Stimulated activated effector memory CD8-positive, alpha-beta T cell treated with anti-CD3 and anti-CD28 coated beads, Interleukin-12 subunit alpha, Interleukin-12 subunit beta, amount 100 ng/mL, for 72 hours (primary cell): ENCODE measurements at regions not wholly inside any gene's neighbourhood (a gene's known extent, or its start where the extent isn't known, plus 50 kb on each side); places are given as distances from the start of the nearest gene placed in this dataset.
"Not testable (repeated sequence)": the region's sequence is repeated elsewhere in the genome, so short reads cannot be mapped to it uniquely, and the experiment has no call there.

ENCODE experiments used
- ATAC-seq: fragments of 150-1000 bp; cut with Tn5 transposase; 2 replicates; pipeline ENCODE4 v1.10.0; 2021
- DNase-seq, 2 donors: peaks; one replicate each; pipeline ENCODE4 v3.0.0; 2021 to 2022; ENCODE audit warnings: low spot score in 2 of 2
- H3K27ac Mint-ChIP-seq: one replicate; pipeline ENCODE4 v1.8.0; 2022; ENCODE audit warnings: mild to moderate bottlenecking, mixed read lengths
- H3K36me3 Mint-ChIP-seq: one replicate; pipeline ENCODE4 v1.8.0; 2022; ENCODE audit warnings: mild to moderate bottlenecking, mixed read lengths
- H3K4me1 Mint-ChIP-seq: one replicate; pipeline ENCODE4 v1.8.0; 2022; ENCODE audit warnings: mixed read lengths
- H3K4me3 Mint-ChIP-seq: one replicate; pipeline ENCODE4 v1.8.0; 2022; ENCODE audit warnings: mild to moderate bottlenecking, mixed read lengths
- H3K9me3 Mint-ChIP-seq: one replicate; pipeline ENCODE4 v1.8.0; 2022; ENCODE audit warnings: mixed read lengths

- H3K4me3 Mint-ChIP-seq, result no peak overlapping the region
- ATAC-seq (no peak), DNase-seq (no peak)
- H3K4me1 Mint-ChIP-seq, result peaks cover 3% of the 10 kb centered on the region
- no peaks in the 10 kb centered on the region for H3K36me3 Mint-ChIP-seq
- H3K27ac Mint-ChIP-seq, result no peak overlapping the region
- no peaks in the 10 kb centered on the region for H3K9me3 Mint-ChIP-seq
Observed at GRCh38 chr13:74570046-74570445, 435.8 kb upstream of the KLF12 start.

GRCh38 chr13:74569251-74569650 lies 435.0 kb upstream of the KLF12 start:
- H3K4me3 Mint-ChIP-seq, result no peak overlapping the region
- H3K4me1 Mint-ChIP-seq, result no peaks in the 10 kb centered on the region
- no peak overlapping the region for H3K27ac Mint-ChIP-seq
- ATAC-seq, result no peak
- DNase-seq, result no peak
- no peaks in the 10 kb centered on the region for H3K9me3 Mint-ChIP-seq
- H3K36me3 Mint-ChIP-seq, result no peaks in the 10 kb centered on the region

- DNase-seq (no peak), ATAC-seq (no peak)
- Mint-ChIP-seq H3K9me3 (no peaks in the 10 kb centered on the region), H3K36me3 (no peaks in the 10 kb centered on the region), H3K4me1 (no peaks in the 10 kb centered on the region), H3K27ac (no peak overlapping the region), H3K4me3 (no peak overlapping the region)
Observed at GRCh38 chr13:74567485-74567884, 433.3 kb upstream of the KLF12 start.

- Mint-ChIP-seq H3K36me3 (no peaks in the 10 kb centered on the region), H3K27ac (no peak overlapping the region), H3K4me1 (no peaks in the 10 kb centered on the region), H3K4me3 (no peak overlapping the region), H3K9me3 (no peaks in the 10 kb centered on the region)
- no peak for ATAC-seq
- DNase-seq, result no peak
Observed at GRCh38 chr13:74562381-74562780, 428.2 kb upstream of the KLF12 start.

- Mint-ChIP-seq H3K4me1 (no peaks in the 10 kb centered on the region), H3K9me3 (no peaks in the 10 kb centered on the region), H3K27ac (no peak overlapping the region), H3K4me3 (no peak overlapping the region), H3K36me3 (no peaks in the 10 kb centered on the region)
- no peak for ATAC-seq
- DNase-seq, result no peak
Observed at GRCh38 chr13:74561155-74561554, 427.0 kb upstream of the KLF12 start.

- Mint-ChIP-seq H3K4me3 (no peak overlapping the region), H3K27ac (no peak overlapping the region), H3K4me1 (no peaks in the 10 kb centered on the region), H3K9me3 (no peaks in the 10 kb centered on the region), H3K36me3 (no peaks in the 10 kb centered on the region)
- DNase-seq (no peak), ATAC-seq (no peak)
Observed at GRCh38 chr13:74560325-74560724, 426.1 kb upstream of the KLF12 start.

GRCh38 chr13:74557870-74558269 lies 423.7 kb upstream of the KLF12 start:
- no peak overlapping the region for H3K27ac Mint-ChIP-seq
- no peak for ATAC-seq
- no peak overlapping the region for H3K4me3 Mint-ChIP-seq

GRCh38 chr13:74555651-74556420 lies 421.6 kb upstream of the KLF12 start:
- H3K36me3 Mint-ChIP-seq, result no peaks in the 10 kb centered on the region
- ATAC-seq (no peak), DNase-seq (no peak)
- no peaks in the 10 kb centered on the region for H3K4me1 Mint-ChIP-seq
- no peak overlapping the region for H3K4me3 Mint-ChIP-seq
- H3K9me3 Mint-ChIP-seq, result no peaks in the 10 kb centered on the region
- no peak overlapping the region for H3K27ac Mint-ChIP-seq

More at GRCh38 chr13:74557870-74558269, 423.7 kb upstream of the KLF12 start:
- no peak for DNase-seq
- Mint-ChIP-seq H3K9me3 (no peaks in the 10 kb centered on the region), H3K36me3 (no peaks in the 10 kb centered on the region), H3K4me1 (no peaks in the 10 kb centered on the region)

- ATAC-seq (no peak), DNase-seq (no peak)
- no peak overlapping the region for H3K27ac Mint-ChIP-seq
- peaks cover 1% of the 10 kb centered on the region for H3K4me1 Mint-ChIP-seq
- H3K36me3 Mint-ChIP-seq, result no peaks in the 10 kb centered on the region
- H3K4me3 Mint-ChIP-seq, result no peak overlapping the region
- no peaks in the 10 kb centered on the region for H3K9me3 Mint-ChIP-seq
Observed at GRCh38 chr13:74555276-74555625, 421.0 kb upstream of the KLF12 start.

GRCh38 chr13:74554569-74555275 lies 420.5 kb upstream of the KLF12 start:
- Mint-ChIP-seq H3K36me3 (no peaks in the 10 kb centered on the region), H3K27ac (no peak overlapping the region), H3K9me3 (no peaks in the 10 kb centered on the region), H3K4me1 (peaks cover 6% of the 10 kb centered on the region), H3K4me3 (no peak overlapping the region)
- no peak for DNase-seq
- no peak for ATAC-seq

- H3K4me3 Mint-ChIP-seq, result no peak overlapping the region
- ATAC-seq, result peak; percentile 98
- no peaks in the 10 kb centered on the region for H3K36me3 Mint-ChIP-seq
- DNase-seq, result no peak
- no peaks in the 10 kb centered on the region for H3K9me3 Mint-ChIP-seq
- H3K4me1 Mint-ChIP-seq, result peaks cover 9% of the 10 kb centered on the region
- no peak overlapping the region for H3K27ac Mint-ChIP-seq
Observed at GRCh38 chr13:74550039-74550438, 415.8 kb upstream of the KLF12 start.

GRCh38 chr13:74536649-74537048 lies 402.4 kb upstream of the KLF12 start:
- not testable (repeated sequence) for H3K4me1 Mint-ChIP-seq, H3K4me3 Mint-ChIP-seq, ATAC-seq, DNase-seq, H3K27ac Mint-ChIP-seq, H3K9me3 Mint-ChIP-seq, H3K36me3 Mint-ChIP-seq

- no peak for ATAC-seq
- H3K4me3 Mint-ChIP-seq, result no peak overlapping the region
Observed at GRCh38 chr13:74533226-74533625, 399.0 kb upstream of the KLF12 start.

GRCh38 chr13:74530011-74530410 lies 395.8 kb upstream of the KLF12 start:
- no peak overlapping the region for H3K4me3 Mint-ChIP-seq
- DNase-seq (no peak), ATAC-seq (no peak)
- no peaks in the 10 kb centered on the region for H3K36me3 Mint-ChIP-seq
- H3K9me3 Mint-ChIP-seq, result no peaks in the 10 kb centered on the region
- H3K27ac Mint-ChIP-seq, result no peak overlapping the region
- H3K4me1 Mint-ChIP-seq, result no peaks in the 10 kb centered on the region

More at GRCh38 chr13:74533226-74533625, 399.0 kb upstream of the KLF12 start:
- Mint-ChIP-seq H3K27ac (no peak overlapping the region), H3K4me1 (no peaks in the 10 kb centered on the region), H3K9me3 (no peaks in the 10 kb centered on the region), H3K36me3 (no peaks in the 10 kb centered on the region)
- no peak for DNase-seq

GRCh38 chr13:74528734-74529513 lies 394.7 kb upstream of the KLF12 start:
- Mint-ChIP-seq H3K9me3 (no peaks in the 10 kb centered on the region), H3K4me1 (no peaks in the 10 kb centered on the region), H3K4me3 (no peak overlapping the region), H3K27ac (no peak overlapping the region), H3K36me3 (no peaks in the 10 kb centered on the region)
- no peak for ATAC-seq
- DNase-seq, result no peak

GRCh38 chr13:74523057-74523456 lies 388.9 kb upstream of the KLF12 start:
- DNase-seq, result no peak
- H3K27ac Mint-ChIP-seq, result no peak overlapping the region

More at GRCh38 chr13:74523057-74523456, 388.9 kb upstream of the KLF12 start:
- no peak overlapping the region for H3K4me3 Mint-ChIP-seq
- no peaks in the 10 kb centered on the region for H3K36me3 Mint-ChIP-seq
- H3K9me3 Mint-ChIP-seq, result no peaks in the 10 kb centered on the region
- H3K4me1 Mint-ChIP-seq, result no peaks in the 10 kb centered on the region
- no peak for ATAC-seq
